GM12878 (cell line): ENCODE measurements at regions not wholly inside any gene's neighbourhood (a gene's known extent, or its start where the extent isn't known, plus 50 kb on each side); places are given as distances from the start of the nearest gene placed in this dataset.

Source experiments
- ATAC-seq: fragments of 200-7000 bp; cut with Tn5 transposase; 3 replicates; pipeline ENCODE4 v1.9.1; 2020; ENCODE audit warnings: mild to moderate bottlenecking, moderate library complexity
- BruUV-seq: library from RNA; stranded (reverse); fragments of 400-500 nt; replicated peaks from 2 replicates; lab custom pipeline; 2021; lab: Mats Ljungman, UMichigan
- CTCF ChIA-PET: fragments of 300-600 bp; sonication (Branson Sonifier 250); formaldehyde crosslinking; extraction: SDS; loops from one replicate; lab custom pipeline; 2021; ENCODE audit warnings: inconsistent platforms; lab: Yijun Ruan, JAX
- POLR2A ChIA-PET: fragments of 350-600 bp; formaldehyde crosslinking; extraction: SDS; loops from one replicate; lab custom pipeline; 2021; ENCODE audit warnings: inconsistent platforms; lab: Charles Lee
- RAD21 ChIA-PET: fragments of 300-600 bp; sonication (Branson Sonifier 250); formaldehyde crosslinking; loops from one replicate; lab custom pipeline; 2023; ENCODE audit warnings: antibody characterized with exemption; ENCODE audit not compliant: unreplicated experiment; lab: Charles Lee
- SMC1A ChIA-PET: fragments of 300-600 bp; sonication (Branson Sonifier 250); formaldehyde crosslinking; loops from one replicate; lab custom pipeline; 2023; ENCODE audit not compliant: unreplicated experiment, uncharacterized antibody; lab: Charles Lee
- DNase-seq: peaks from one replicate; pipeline ENCODE4 v3.0.0-alpha.2; 2011; ENCODE audit warnings: low read depth, low spot score
- FAIRE-seq: peaks from 3 replicates; lab custom pipeline; 2011; peaks lifted over from hg19 to GRCh38; lab: Jason Lieb, UNC
- H2AFZ ChIP-seq: 2 replicates; pipeline ENCODE4 v1.6.0; 2011; ENCODE audit warnings: low read depth, low read length, control low read depth; ENCODE audit not compliant: control insufficient read depth
- H3K27ac ChIP-seq: 2 replicates; pipeline ENCODE4 v1.5.1; 2011; ENCODE audit warnings: control low read depth; ENCODE audit not compliant: control insufficient read depth, insufficient read depth
- H3K27me3 ChIP-seq, 2 experiments: replicated peaks in 1 of 2; 2 replicates each; pipeline versions ENCODE4 v1.6.0 to v1.6.1; 2011; ENCODE audit warnings: low read length in 1 of 2; ENCODE audit not compliant: control insufficient read depth in 2 of 2, insufficient read depth in 2 of 2
- H3K36me3 ChIP-seq, 2 experiments: 2 replicates each; pipeline ENCODE4 v1.5.1; 2011; ENCODE audit warnings: low read length in 1 of 2; ENCODE audit not compliant: control insufficient read depth in 2 of 2, insufficient read depth in 2 of 2
- H3K4me1 ChIP-seq: 2 replicates; pipeline ENCODE4 v1.6.1; 2011; ENCODE audit warnings: mild to moderate bottlenecking, low read length, moderate library complexity, mixed read lengths; ENCODE audit not compliant: control insufficient read depth, insufficient read depth
- H3K4me2 ChIP-seq: 2 replicates; pipeline ENCODE4 v1.6.0; 2011; ENCODE audit warnings: control low read depth; ENCODE audit not compliant: control insufficient read depth, insufficient read depth
- H3K4me3 ChIP-seq: fragments of 200-600 bp; sonication (generic); 2 replicates; pipeline ENCODE4 v1.5.1; 2016
- H3K79me2 ChIP-seq: 2 replicates; pipeline ENCODE4 v1.6.0; 2011; ENCODE audit warnings: low read length; ENCODE audit not compliant: control insufficient read depth, insufficient read depth
- H3K9ac ChIP-seq: 2 replicates; pipeline ENCODE4 v1.8.0; 2011; ENCODE audit warnings: low read length, control low read depth, mixed read lengths; ENCODE audit not compliant: control insufficient read depth, insufficient read depth
- H3K9me3 ChIP-seq: replicated peaks from 3 replicates; pipeline ENCODE4 v1.5.1; 2011; ENCODE audit warnings: mild to moderate bottlenecking, low read length; ENCODE audit not compliant: control insufficient read depth, insufficient read depth
- H4K20me1 ChIP-seq: 2 replicates; pipeline ENCODE4 v1.6.0; 2011; ENCODE audit not compliant: control insufficient read depth, insufficient read depth
- ATF2 ChIP-seq: IDR thresholded peaks from 2 replicates; pipeline ENCODE4 v1.6.1; 2012; ENCODE audit warnings: low read length, inconsistent platforms
- ATF7 ChIP-seq: fragments of 450-650 bp; IDR thresholded peaks from 2 replicates; pipeline ENCODE4 v1.6.1; 2016; ENCODE audit warnings: low read depth, mild to moderate bottlenecking
- DPF2 ChIP-seq: fragments of 450-650 bp; IDR thresholded peaks from 2 replicates; pipeline ENCODE4 v1.6.1; 2017; ENCODE audit warnings: mild to moderate bottlenecking
- E2F8 ChIP-seq: fragments of 450-650 bp; IDR thresholded peaks from 2 replicates; pipeline ENCODE4 v1.6.1; 2018; ENCODE audit warnings: mild to moderate bottlenecking, low read depth, moderate library complexity; ENCODE audit not compliant: partially characterized antibody
- HCFC1 ChIP-seq: fragments of 150-350 bp; IDR thresholded peaks from 2 replicates; pipeline ENCODE4 v1.6.1; 2014; ENCODE audit warnings: low read length
- HSF1 ChIP-seq: fragments of 150-350 bp; IDR thresholded peaks from 2 replicates; pipeline ENCODE4 v1.6.1; 2014; ENCODE audit warnings: mild to moderate bottlenecking, low read depth, low read length
- KLF5 ChIP-seq: fragments of 450-650 bp; IDR thresholded peaks from 2 replicates; pipeline ENCODE4 v1.6.1; 2014; ENCODE audit warnings: mild to moderate bottlenecking; ENCODE audit not compliant: partially characterized antibody
- NRF1 ChIP-seq: conservative IDR thresholded peaks from 2 replicates; pipeline ENCODE4 v1.6.1; 2011; ENCODE audit warnings: mild to moderate bottlenecking, low read depth, low read length, improper control_type of control experiment
- PAX8 ChIP-seq: fragments of 450-650 bp; IDR thresholded peaks from 2 replicates; pipeline ENCODE4 v1.6.1; 2017; ENCODE audit warnings: mild to moderate bottlenecking, moderate library complexity
- RUNX3 ChIP-seq: IDR thresholded peaks from 2 replicates; pipeline ENCODE4 v1.6.1; 2012; ENCODE audit warnings: low read length, inconsistent platforms
- SMC3 ChIP-seq: IDR thresholded peaks from 2 replicates; pipeline ENCODE4 v1.6.1; 2011; ENCODE audit warnings: low read length, improper control_type of control experiment, borderline replicate concordance
- SRF ChIP-seq, 2 experiments: IDR thresholded peaks; 2 replicates each; pipeline ENCODE4 v1.6.1; 2011; ENCODE audit warnings: low read depth in 2 of 2, low read length in 2 of 2, mild to moderate bottlenecking in 1 of 2, moderate library complexity in 1 of 2
- WRNIP1 ChIP-seq: IDR thresholded peaks from 2 replicates; pipeline ENCODE4 v1.6.1; 2011; ENCODE audit warnings: low read depth, low read length, improper control_type of control experiment, borderline replicate concordance
- ZBTB33 ChIP-seq: fragments of 450-650 bp; IDR thresholded peaks from 2 replicates; pipeline ENCODE4 v1.6.1; 2017; ENCODE audit warnings: mild to moderate bottlenecking
- WGBS: methylation state at CpG from one replicate; pipeline ENCODE4 v1.1.6; 2016; ENCODE audit warnings: low lambda C conversion rate; ENCODE audit not compliant: insufficient replicate concordance, insufficient coverage; ENCODE audit errors: missing lambda C conversion rate; 5-methylcytosine and 5-hydroxymethylcytosine counted together
- in situ Hi-C: fragments of 300-500 bp; cut with MboI; formaldehyde crosslinking; loops from 9 replicates; pipeline ENCODE4 v1.14.3; 2018; ENCODE audit warnings: mixed read lengths
- intact Hi-C: fragments of 100-400 bp; cut with micrococcal nuclease; formaldehyde crosslinking; loops from one replicate; pipeline ENCODE4 v1.14.2; 2022; ENCODE audit not compliant: unreplicated experiment

GRCh38 chr12:25616286-25616685, 63.2 kb upstream of the LMNTD1 start:
- Histone ChIP-seq H3K36me3 (no peaks in the 10 kb centered on the region), H4K20me1 (no peaks in the 10 kb centered on the region)
- ATAC-seq (no peak), FAIRE-seq (no peak)
- ChIA-PET RAD21 (no interaction called here), CTCF (no interaction called here), POLR2A (no interaction called here)
- no peak for TF ChIP-seq E2F8
- TF ChIP-seq RUNX3 = no peak
- no peak for TF ChIP-seq ATF2
- TF ChIP-seq KLF5 = no peak
- TF ChIP-seq SRF (IDR thresholded peaks at IDR 0.05; ENCODE audit: low read depth in 2 of 2, low read length in 2 of 2) = no peak
- no peak for TF ChIP-seq SMC3
- no peak for TF ChIP-seq PAX8
- TF ChIP-seq ATF7 = no peak
- TF ChIP-seq DPF2 = no peak
- TF ChIP-seq NRF1 = no peak
- no peak for TF ChIP-seq WRNIP1
- no peak for TF ChIP-seq ZBTB33
- no peak for TF ChIP-seq HSF1
- TF ChIP-seq HCFC1 = no peak
- TF ChIP-seq, all 136 proteins: peak for 0
- H3K9ac ChIP-seq = no peak overlapping the region
- H3K4me1 ChIP-seq = no peaks in the 10 kb centered on the region
- no peak overlapping the region for H3K4me3 ChIP-seq
- intact Hi-C loops = no loop called here
- no peaks in the 10 kb centered on the region for H3K79me2 ChIP-seq
- H3K27me3 ChIP-seq = no peaks in the 10 kb centered on the region
- H3K4me2 ChIP-seq = no peak overlapping the region
- H2AFZ ChIP-seq = no peak overlapping the region
- H3K27ac ChIP-seq = no peak overlapping the region
- H3K9me3 ChIP-seq = no peaks in the 10 kb centered on the region
- 41% methylated on average over 1 of the region's 1 CpG for WGBS
- in situ Hi-C loops = no loop called here
- DNase-seq = no peak
- SMC1A ChIA-PET = no interaction called here
- no TSS peak for BruUV-seq
